ENCODE measurements at regions not wholly inside any gene's neighbourhood (a gene's known extent, or its start where the extent isn't known, plus 50 kb on each side); places are given as distances from the start of the nearest gene placed in this dataset.

GRCh38 chr1:56183151-56183550, 396.2 kb downstream of the PLPP3 start:
- Mint-ChIP-seq H3K27me3 (ENCODE audit: insufficient read depth) (no peaks in the 10 kb centered on the region), H3K4me1 (peaks cover 9% of the 10 kb centered on the region), H3K27ac (no peak overlapping the region), H3K9me3 (no peaks in the 10 kb centered on the region), H3K4me3 (no peak overlapping the region), H3K36me3 (ENCODE audit: low read depth) (no peaks in the 10 kb centered on the region)
- DNase-seq = no peak
- TF ChIP-seq CTCF (conservative IDR thresholded peaks at IDR 0.05) = no peak
- Histone ChIP-seq H3K4me1 (ENCODE audit: control insufficient read depth, insufficient read depth, low read length) (no peaks in the 10 kb centered on the region), H3K9ac (ENCODE audit: extremely low read depth, low read length, poor library complexity, severe bottlenecking) (no peak overlapping the region), H3K27ac (ENCODE audit: low read depth, low read length) (no peak overlapping the region), H3K27me3 (ENCODE audit: control insufficient read depth, insufficient read depth, low read length, poor library complexity, severe bottlenecking) (no peaks in the 10 kb centered on the region), H3K36me3 (ENCODE audit: control insufficient read depth, insufficient read depth, low read length) (no peaks in the 10 kb centered on the region), H3K9me3 (ENCODE audit: control insufficient read depth, low read length) (no peaks in the 10 kb centered on the region), H3K4me3 (ENCODE audit: low read length) (no peak overlapping the region)
- 83 to 84% methylated on average over 1 to 2 of the region's 2 CpGs for WGBS, 2 experiments (ENCODE audit: insufficient coverage in 1 of 2, insufficient read length in 1 of 2)

GRCh38 chr1:56180520-56181190, 398.7 kb downstream of the PLPP3 start:
- no peaks in the 10 kb centered on the region for H3K4me1 ChIP-seq (ENCODE audit: control insufficient read depth, insufficient read depth, low read length)
- Mint-ChIP-seq H3K4me1 (peaks cover 3% of the 10 kb centered on the region), H3K27ac (no peak overlapping the region), H3K27me3 (ENCODE audit: insufficient read depth) (no peaks in the 10 kb centered on the region), H3K4me3 (no peak overlapping the region), H3K36me3 (ENCODE audit: low read depth) (no peaks in the 10 kb centered on the region), H3K9me3 (no peaks in the 10 kb centered on the region)
- no peak for TF ChIP-seq CTCF (conservative IDR thresholded peaks at IDR 0.05)
- no peak overlapping the region for H3K9ac ChIP-seq (ENCODE audit: extremely low read depth, low read length, poor library complexity, severe bottlenecking)
- H3K27me3 ChIP-seq (ENCODE audit: control insufficient read depth, insufficient read depth, low read length, poor library complexity, severe bottlenecking) = no peaks in the 10 kb centered on the region
- WGBS, 2 experiments (ENCODE audit: insufficient coverage in 1 of 2, insufficient read length in 1 of 2) = 82 to 87% methylated on average over 3 to 5 of the region's 5 CpGs
- no peak for DNase-seq
- no peaks in the 10 kb centered on the region for H3K9me3 ChIP-seq (ENCODE audit: control insufficient read depth, low read length)
- H3K36me3 ChIP-seq (ENCODE audit: control insufficient read depth, insufficient read depth, low read length) = no peaks in the 10 kb centered on the region
- no peak overlapping the region for H3K4me3 ChIP-seq (ENCODE audit: low read length)
- H3K27ac ChIP-seq (ENCODE audit: low read depth, low read length) = no peak overlapping the region

- Mint-ChIP-seq H3K4me3 (no peak overlapping the region), H3K27ac (no peak overlapping the region), H3K27me3 (ENCODE audit: insufficient read depth) (no peaks in the 10 kb centered on the region), H3K36me3 (ENCODE audit: low read depth) (no peaks in the 10 kb centered on the region), H3K9me3 (no peaks in the 10 kb centered on the region), H3K4me1 (no peaks in the 10 kb centered on the region)
- Histone ChIP-seq H3K9me3 (ENCODE audit: control insufficient read depth, low read length) (no peaks in the 10 kb centered on the region), H3K9ac (ENCODE audit: extremely low read depth, low read length, poor library complexity, severe bottlenecking) (no peak overlapping the region), H3K4me1 (ENCODE audit: control insufficient read depth, insufficient read depth, low read length) (no peaks in the 10 kb centered on the region), H3K4me3 (ENCODE audit: low read length) (no peak overlapping the region), H3K27ac (ENCODE audit: low read depth, low read length) (no peak overlapping the region), H3K27me3 (ENCODE audit: control insufficient read depth, insufficient read depth, low read length, poor library complexity, severe bottlenecking) (no peaks in the 10 kb centered on the region), H3K36me3 (ENCODE audit: control insufficient read depth, insufficient read depth, low read length) (no peaks in the 10 kb centered on the region)
- WGBS, 2 experiments (ENCODE audit: insufficient coverage in 1 of 2, insufficient read length in 1 of 2) = 79 to 80% methylated on average over 1 of the region's 1 CpG
- no peak for DNase-seq
- no peak for TF ChIP-seq CTCF (conservative IDR thresholded peaks at IDR 0.05)
Measured at GRCh38 chr1:56179543-56179942, 399.8 kb downstream of the PLPP3 start.

Measured in endodermal cell (in vitro differentiated cells).